ENCODE measurements at regions not wholly inside any gene's neighbourhood (a gene's known extent, or its start where the extent isn't known, plus 50 kb on each side); places are given as distances from the start of the nearest gene placed in this dataset.

DNA sequence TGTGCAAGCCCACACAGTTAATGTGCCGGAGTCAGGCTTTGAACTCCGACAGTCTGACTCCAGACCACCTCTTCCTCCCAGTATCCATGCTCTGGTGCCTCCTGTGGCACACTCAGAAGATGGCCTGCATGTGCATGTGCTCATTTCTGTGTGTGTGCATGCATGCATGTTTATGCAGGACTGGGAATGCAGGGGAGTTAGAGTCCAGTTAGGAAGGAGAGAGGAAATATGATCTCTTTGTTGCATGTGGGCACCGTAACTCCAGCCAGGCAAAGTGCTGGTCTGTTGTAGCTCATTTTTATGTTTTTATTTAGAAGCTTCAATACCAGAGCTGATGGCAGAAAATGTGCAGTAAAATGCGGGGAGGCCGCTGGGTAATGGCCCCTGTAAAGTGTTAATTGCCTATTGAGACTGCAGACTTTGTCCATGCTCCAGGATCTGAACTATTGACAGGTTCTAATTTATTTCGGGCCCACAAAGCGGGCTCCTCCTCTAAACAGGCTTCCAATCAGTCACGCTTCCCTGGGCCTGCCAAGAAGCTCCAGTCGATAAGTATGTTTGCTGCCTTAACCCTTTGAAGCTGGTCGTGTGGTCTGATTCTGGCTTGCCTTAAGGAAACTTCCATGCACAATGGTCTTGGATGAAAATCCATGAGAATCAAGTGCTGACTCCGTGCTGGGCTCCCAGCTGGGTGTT is 248.3 kb downstream of the DHX35 start:
- DNase-seq (ENCODE audit: low read depth): no peak

DNA sequence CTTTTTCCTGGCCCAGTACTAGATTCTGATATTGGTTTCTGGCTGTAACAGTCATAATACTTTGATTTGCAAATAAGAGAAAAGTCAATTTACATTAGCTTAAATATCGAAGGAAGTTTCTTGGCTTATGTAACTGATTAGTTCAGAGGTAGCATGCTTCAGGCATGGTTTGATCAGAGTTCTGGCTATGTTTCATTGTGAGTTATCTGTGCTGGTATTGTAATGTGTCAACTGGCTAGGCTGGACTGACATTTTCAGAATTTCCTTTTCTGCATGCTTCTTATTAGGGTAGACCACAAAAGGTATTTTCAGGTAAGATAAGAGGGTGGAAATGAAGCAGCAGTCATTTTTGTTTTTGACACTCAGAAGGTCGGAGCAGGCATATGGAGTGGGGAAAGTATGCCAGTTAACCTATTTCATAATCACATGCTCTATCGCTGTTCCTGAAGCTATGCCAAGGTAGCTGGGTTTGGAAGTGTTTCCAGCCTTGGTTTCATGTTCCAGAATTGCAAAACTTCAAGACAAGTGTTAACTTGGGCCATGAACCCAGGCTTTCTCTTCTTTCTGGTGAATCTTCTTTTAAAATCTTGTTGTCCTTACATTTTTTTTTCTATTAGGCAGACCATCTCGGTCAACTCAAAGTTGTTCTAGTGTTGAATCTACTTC is 244.9 kb downstream of the DHX35 start:
- no peak for DNase-seq (ENCODE audit: low read depth)

DNA sequence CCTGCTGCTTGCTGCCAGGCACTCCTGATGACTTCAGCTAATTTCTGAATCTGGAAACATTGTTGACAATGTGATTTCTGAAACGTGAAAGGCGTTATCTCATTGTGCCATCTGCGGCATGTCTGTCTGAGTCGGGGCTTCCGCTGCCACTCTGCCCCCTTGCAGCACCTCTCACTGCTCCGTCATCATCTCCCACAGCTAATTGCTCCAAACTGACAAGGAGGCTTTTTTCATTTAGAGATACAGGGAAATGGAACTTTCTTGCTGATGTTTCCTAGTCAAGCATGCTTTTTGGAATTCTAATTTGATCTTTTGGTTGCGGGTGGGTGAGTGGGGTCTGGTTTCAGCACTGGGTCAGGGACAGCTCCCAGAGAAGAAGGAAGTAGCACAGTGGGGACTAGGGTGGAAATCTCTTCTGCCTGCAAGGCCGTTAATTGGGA is 233.5 kb downstream of the DHX35 start:
- DNase-seq (ENCODE audit: low read depth): no peak

DNA sequence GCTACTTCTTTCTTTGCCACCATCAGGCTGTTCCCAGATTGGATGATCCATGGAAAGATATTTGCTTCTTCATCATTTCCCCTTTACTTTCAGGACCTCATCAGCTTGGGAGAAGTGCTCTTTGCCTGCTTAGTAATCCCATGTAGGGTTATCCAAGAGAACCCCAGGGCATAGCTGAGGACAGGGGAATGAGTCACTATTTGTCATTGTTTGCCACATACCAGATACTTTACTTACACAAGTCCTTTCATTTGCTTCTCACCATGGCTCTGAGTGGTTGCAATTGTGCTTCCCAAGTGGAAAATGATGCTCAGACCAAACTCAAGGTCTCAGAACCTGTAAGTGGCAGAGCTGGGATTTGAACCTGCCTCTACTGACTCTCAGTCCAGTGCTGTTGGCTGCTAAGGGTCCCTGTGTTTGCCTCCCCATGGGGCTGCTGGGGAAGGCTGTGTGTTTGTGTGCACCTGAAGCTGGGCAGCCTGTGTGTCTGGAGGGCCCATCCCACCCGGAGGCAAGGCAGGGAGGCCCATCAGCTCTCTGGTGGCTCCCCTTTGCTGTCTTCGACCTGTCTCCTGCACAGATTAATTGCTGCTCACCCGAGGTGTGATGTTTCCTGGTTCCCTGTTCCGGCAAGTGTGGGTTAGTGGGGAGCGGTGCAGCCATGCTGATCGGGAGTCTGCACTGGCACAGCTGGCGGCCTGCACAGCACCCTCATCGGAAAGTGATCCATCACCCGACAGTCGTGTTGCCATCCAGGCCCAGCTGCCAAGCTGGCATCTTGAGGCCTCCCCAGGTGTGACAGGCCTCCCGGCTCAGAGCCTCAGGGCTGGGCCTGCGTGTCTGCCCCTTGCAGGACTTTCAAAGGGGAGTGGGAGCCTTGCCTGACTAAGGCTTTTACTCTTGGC is 228.8 kb downstream of the DHX35 start:
- DNase-seq (ENCODE audit: low read depth): peak; percentile 13

DNA sequence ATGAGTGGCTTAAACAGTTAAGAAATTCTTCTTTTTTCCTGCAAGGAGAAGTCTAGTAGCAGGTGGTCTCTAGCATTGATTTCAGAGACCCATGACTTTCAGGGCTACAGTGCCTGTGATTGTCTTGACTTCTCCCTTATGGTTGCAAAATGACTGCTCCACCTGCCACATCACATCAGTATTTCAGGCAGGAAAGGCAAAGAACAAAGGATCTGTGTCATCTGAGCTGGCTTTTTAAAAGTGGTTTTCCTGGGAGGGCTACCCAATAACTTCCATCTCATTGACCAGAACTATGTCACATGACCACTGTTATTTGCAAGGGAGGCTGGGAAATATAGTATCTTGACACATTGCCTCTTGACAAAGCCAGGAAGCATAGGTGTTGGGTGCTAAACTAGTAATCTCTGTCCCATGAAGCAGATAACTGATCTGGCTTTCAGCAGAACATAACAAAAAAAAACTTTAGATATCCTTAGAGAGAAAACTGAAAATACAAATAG is 226.2 kb downstream of the DHX35 start:
- DNase-seq (ENCODE audit: low read depth): no peak

GRCh38 chr20:39181490-39181889 is 219.3 kb downstream of the DHX35 start:
- DNase-seq (ENCODE audit: low read depth): no peak

GRCh38 chr20:39176457-39176856 is 214.3 kb downstream of the DHX35 start:
- no peak for DNase-seq (ENCODE audit: low read depth)

DNA sequence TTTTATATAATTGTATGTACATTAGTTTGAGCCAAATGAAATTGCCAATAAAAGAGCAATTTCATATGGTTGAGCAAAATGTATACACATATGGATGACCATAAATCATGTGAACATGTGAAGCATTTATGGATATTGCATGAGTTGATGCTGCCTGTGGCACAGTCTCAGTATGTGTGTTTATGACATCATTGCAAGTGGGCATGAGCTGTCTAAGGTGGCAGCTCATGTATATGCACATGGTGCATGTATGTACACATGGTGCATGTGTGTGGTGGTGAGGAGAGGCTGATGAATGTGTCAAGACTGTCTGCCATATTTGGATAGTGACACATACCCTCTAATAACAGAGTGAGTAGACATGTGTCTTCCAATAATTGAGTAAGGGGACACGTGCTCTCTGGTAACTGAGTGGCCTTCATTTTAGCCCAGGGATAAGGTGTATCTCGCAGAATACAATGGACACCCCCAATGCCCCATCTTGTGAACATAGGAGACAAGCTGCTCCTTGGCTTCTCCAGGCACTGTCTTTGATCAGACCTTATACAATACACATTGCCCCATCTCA is 208.8 kb downstream of the DHX35 start:
- DNase-seq (ENCODE audit: low read depth): no peak

GRCh38 chr20:39165099-39165498 is 203.0 kb downstream of the DHX35 start:
- DNase-seq (ENCODE audit: low read depth): no peak

- DNase-seq (ENCODE audit: low read depth): no peak
These were observed 202.5 kb downstream of the DHX35 start for GRCh38 chr20:39164642-39165041.

- DNase-seq (ENCODE audit: low read depth): no peak
These were observed 201.8 kb downstream of the DHX35 start for GRCh38 chr20:39163993-39164392.

- no peak for DNase-seq (ENCODE audit: low read depth)
These were observed 199.8 kb downstream of the DHX35 start for GRCh38 chr20:39161900-39162299.

- no peak for DNase-seq (ENCODE audit: low read depth)
These were observed 193.8 kb downstream of the DHX35 start for GRCh38 chr20:39155971-39156370.

DNA sequence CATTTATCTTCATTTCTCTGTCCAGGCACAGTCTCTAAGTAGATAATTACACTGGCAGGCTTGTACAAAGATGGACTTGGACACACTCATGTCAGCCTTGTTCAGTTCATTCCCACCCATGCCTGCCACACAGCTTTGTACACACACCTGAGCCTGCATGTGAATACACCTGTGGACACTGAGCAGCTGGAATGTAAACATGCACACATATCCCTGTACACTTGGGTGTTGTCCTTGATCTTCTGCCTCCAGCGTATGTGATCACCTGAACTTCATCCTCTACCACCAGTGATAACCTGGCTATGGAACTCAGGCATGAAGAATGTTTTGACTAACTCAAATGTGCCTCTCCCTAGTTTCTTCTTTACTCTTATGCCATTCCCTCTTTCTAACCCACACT is 190.6 kb downstream of the DHX35 start:
- DNase-seq (ENCODE audit: low read depth): no peak

DNA sequence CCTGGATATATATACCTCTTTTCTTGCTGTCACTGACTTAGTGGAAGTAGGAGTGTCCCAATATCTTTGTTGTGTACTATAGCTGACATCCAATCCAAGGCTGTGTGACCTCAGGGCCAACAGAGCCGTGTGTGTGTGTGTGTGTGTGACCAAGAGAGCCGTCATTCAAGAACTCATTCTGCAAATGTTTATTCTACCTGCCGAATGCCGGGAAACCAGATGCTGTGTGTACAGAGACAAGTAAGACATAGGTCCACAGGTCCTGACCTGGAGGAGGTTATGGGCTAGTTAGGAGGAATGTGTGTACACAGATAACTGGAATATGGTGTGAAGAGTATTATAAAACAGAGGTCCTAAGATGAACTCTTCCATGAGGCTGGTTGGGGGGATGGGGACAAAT is 190.0 kb downstream of the DHX35 start:
- no peak for DNase-seq (ENCODE audit: low read depth)

GRCh38 chr20:39150501-39150900 is 188.4 kb downstream of the DHX35 start:
- DNase-seq (ENCODE audit: low read depth): no peak

- DNase-seq (ENCODE audit: low read depth): no peak
These were observed 184.2 kb downstream of the DHX35 start for GRCh38 chr20:39146394-39146793.

GRCh38 chr20:39145921-39146320 is 183.8 kb downstream of the DHX35 start:
- DNase-seq (ENCODE audit: low read depth): no peak

GRCh38 chr20:39144757-39145156 is 182.6 kb downstream of the DHX35 start:
- DNase-seq (ENCODE audit: low read depth): no peak

- DNase-seq (ENCODE audit: low read depth): no peak
These were observed 180.4 kb downstream of the DHX35 start for GRCh38 chr20:39142407-39143096.

- no peak for DNase-seq (ENCODE audit: low read depth)
These were observed 175.2 kb downstream of the DHX35 start for GRCh38 chr20:39137299-39137698.

DNA sequence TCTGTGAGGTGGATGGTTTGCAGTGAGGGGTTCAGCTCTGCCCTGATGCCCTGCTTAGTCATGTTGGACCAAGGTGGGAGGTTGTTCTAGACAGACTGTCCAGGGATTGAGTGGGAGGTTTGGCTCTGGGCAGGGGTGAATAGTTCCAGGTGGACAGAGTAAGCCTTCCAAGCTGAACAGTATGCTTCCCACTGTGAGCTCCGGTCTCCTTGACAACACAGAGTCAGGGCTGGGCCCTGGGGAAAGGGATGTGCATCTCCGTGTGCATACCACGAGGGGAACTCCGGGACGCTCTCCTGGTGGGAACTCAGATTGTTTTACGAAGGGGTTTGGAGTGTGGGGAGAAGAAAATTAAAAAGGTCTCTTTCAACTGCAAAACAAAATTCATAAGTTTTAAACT is 174.7 kb downstream of the DHX35 start:
- DNase-seq (ENCODE audit: low read depth): no peak

Data from GM04504 (cell line).